Neural progenitor cell (in vitro differentiated cells): ENCODE measurements at regions not wholly inside any gene's neighbourhood (a gene's known extent, or its start where the extent isn't known, plus 50 kb on each side); places are given as distances from the start of the nearest gene placed in this dataset.

Experiments
- DNase-seq: peaks from one replicate; pipeline ENCODE4 v3.0.0-alpha.2; 2016; ENCODE audit warnings: low spot score
- H2AFZ ChIP-seq: fragments of 200-600 bp; sonication (generic); replicated peaks from 2 replicates; pipeline ENCODE4 v1.6.1; 2016; ENCODE audit warnings: antibody characterized with exemption
- H3F3A ChIP-seq: fragments of 200-600 bp; sonication (generic); 2 replicates; pipeline ENCODE4 v1.6.1; 2016; ENCODE audit warnings: antibody characterized with exemption, low read depth
- H3K27ac ChIP-seq: fragments of 200-600 bp; sonication (generic); 2 replicates; pipeline ENCODE4 v1.5.1; 2016; ENCODE audit warnings: mild to moderate bottlenecking
- H3K27me3 ChIP-seq: fragments of 200-600 bp; sonication (generic); 2 replicates; pipeline ENCODE4 v1.6.1; 2016; ENCODE audit warnings: mild to moderate bottlenecking, moderate library complexity
- H3K36me3 ChIP-seq: fragments of 200-600 bp; sonication (generic); 2 replicates; pipeline ENCODE4 v1.5.1; 2016
- H3K4me1 ChIP-seq: fragments of 200-600 bp; sonication (generic); 2 replicates; pipeline ENCODE4 v1.6.1; 2016; ENCODE audit warnings: mixed run types
- H3K4me2 ChIP-seq: fragments of 200-600 bp; sonication (generic); 2 replicates; pipeline ENCODE4 v1.6.1; 2016
- H3K4me3 ChIP-seq: fragments of 200-600 bp; sonication (generic); 2 replicates; pipeline ENCODE4 v1.5.1; 2016
- H3K79me2 ChIP-seq: fragments of 200-600 bp; sonication (generic); 2 replicates; pipeline ENCODE4 v1.6.1; 2016; ENCODE audit warnings: low read depth
- H3K9ac ChIP-seq: fragments of 200-600 bp; sonication (generic); 2 replicates; pipeline ENCODE4 v1.6.1; 2016
- H3K9me3 ChIP-seq: fragments of 200-600 bp; sonication (generic); 2 replicates; pipeline ENCODE4 v1.5.1; 2016; ENCODE audit warnings: low read depth
- H4K20me1 ChIP-seq: fragments of 200-600 bp; sonication (generic); 2 replicates; pipeline ENCODE4 v1.6.1; 2016; ENCODE audit warnings: low read depth
- H3K27ac Mint-ChIP-seq: 3 replicates; pipeline ENCODE4 v1.8.0; 2021; ENCODE audit warnings: mixed read lengths
- H3K27me3 Mint-ChIP-seq: 2 replicates; pipeline ENCODE4 v1.8.0; 2022; ENCODE audit warnings: low read depth, mild to moderate bottlenecking, inconsistent platforms, moderate library complexity, mixed read lengths; ENCODE audit not compliant: insufficient read depth
- H3K36me3 Mint-ChIP-seq: 3 replicates; pipeline ENCODE4 v1.8.0; 2021; ENCODE audit warnings: mixed read lengths
- H3K4me1 Mint-ChIP-seq: 3 replicates; pipeline ENCODE4 v1.8.0; 2021; ENCODE audit warnings: mixed read lengths
- H3K4me3 Mint-ChIP-seq: 3 replicates; pipeline ENCODE4 v1.8.0; 2021; ENCODE audit warnings: mild to moderate bottlenecking, moderate library complexity, mixed read lengths
- H3K9me3 Mint-ChIP-seq: 3 replicates; pipeline ENCODE4 v1.8.0; 2020; ENCODE audit warnings: mixed read lengths
- CTCF ChIP-seq: fragments of 200-600 bp; sonication (generic); IDR thresholded peaks from 2 replicates; pipeline ENCODE4 v1.5.1; 2017; ENCODE audit warnings: antibody characterized with exemption, mild to moderate bottlenecking
- EZH2 ChIP-seq: fragments of 200-600 bp; sonication (generic); IDR thresholded peaks from 2 replicates; pipeline ENCODE4 v1.6.1; 2017; ENCODE audit warnings: antibody characterized with exemption, mild to moderate bottlenecking, moderate library complexity
- EZH2phosphoT487 ChIP-seq: fragments of 200-600 bp; sonication (generic); IDR thresholded peaks from 2 replicates; pipeline ENCODE4 v1.6.1; 2017; ENCODE audit warnings: antibody characterized with exemption

GRCh38 chr6:147888374-147888773 lies 379.9 kb downstream of the SAMD5 start:
- no peaks in the 10 kb centered on the region for H3K36me3 Mint-ChIP-seq
- Histone ChIP-seq H3K4me2 (no peak overlapping the region), H4K20me1 (no peaks in the 10 kb centered on the region), H2AFZ (no peak overlapping the region), H3K9ac (no peak overlapping the region), H3K4me1 (no peaks in the 10 kb centered on the region), H3K36me3 (no peaks in the 10 kb centered on the region), H3K9me3 (no peaks in the 10 kb centered on the region), H3K79me2 (no peaks in the 10 kb centered on the region), H3K4me3 (no peak overlapping the region), H3K27me3 (no peaks in the 10 kb centered on the region), H3F3A (no peaks in the 10 kb centered on the region), H3K27ac (no peak overlapping the region)
- no peak overlapping the region for H3K4me3 Mint-ChIP-seq
- no peak for DNase-seq
- H3K9me3 Mint-ChIP-seq: peaks cover 14% of the 10 kb centered on the region
- no peak overlapping the region for H3K27ac Mint-ChIP-seq
- peaks cover 16% of the 10 kb centered on the region for H3K4me1 Mint-ChIP-seq
- H3K27me3 Mint-ChIP-seq: no peaks in the 10 kb centered on the region
- TF ChIP-seq CTCF (no peak), EZH2 (no peak), EZH2phosphoT487 (no peak)

- no peaks in the 10 kb centered on the region for H3K27me3 Mint-ChIP-seq
- no peak overlapping the region for H3K27ac Mint-ChIP-seq
- Histone ChIP-seq H2AFZ (peak overlapping the region; percentile 38), H3K27me3 (no peaks in the 10 kb centered on the region), H3K4me3 (no peak overlapping the region), H3K4me1 (no peaks in the 10 kb centered on the region), H3K4me2 (no peak overlapping the region), H3K9ac (no peak overlapping the region), H4K20me1 (no peaks in the 10 kb centered on the region), H3K79me2 (no peaks in the 10 kb centered on the region), H3K9me3 (no peaks in the 10 kb centered on the region), H3K36me3 (no peaks in the 10 kb centered on the region), H3K27ac (no peak overlapping the region), H3F3A (no peaks in the 10 kb centered on the region)
- no peak for TF ChIP-seq EZH2
- no peak for TF ChIP-seq CTCF
- TF ChIP-seq EZH2phosphoT487: no peak
- peaks cover 12% of the 10 kb centered on the region for H3K4me1 Mint-ChIP-seq
- peaks cover 14% of the 10 kb centered on the region for H3K9me3 Mint-ChIP-seq
- DNase-seq: no peak
- H3K4me3 Mint-ChIP-seq: no peak overlapping the region
- H3K36me3 Mint-ChIP-seq: no peaks in the 10 kb centered on the region
Observed at GRCh38 chr6:147891671-147892070, 383.2 kb downstream of the SAMD5 start.

GRCh38 chr6:147892476-147892875 lies 384.0 kb downstream of the SAMD5 start:
- H3K27me3 ChIP-seq: no peaks in the 10 kb centered on the region
- H3K27ac ChIP-seq: no peak overlapping the region
- DNase-seq: no peak
- peaks cover 11% of the 10 kb centered on the region for H3K9me3 Mint-ChIP-seq
- no peaks in the 10 kb centered on the region for H4K20me1 ChIP-seq
- no peaks in the 10 kb centered on the region for H3K9me3 ChIP-seq
- no peak overlapping the region for H3K4me2 ChIP-seq
- no peaks in the 10 kb centered on the region for H3K36me3 Mint-ChIP-seq
- H3K36me3 ChIP-seq: no peaks in the 10 kb centered on the region
- no peak overlapping the region for H2AFZ ChIP-seq
- no peak overlapping the region for H3K27ac Mint-ChIP-seq
- H3K79me2 ChIP-seq: no peaks in the 10 kb centered on the region
- no peaks in the 10 kb centered on the region for H3K27me3 Mint-ChIP-seq
- no peaks in the 10 kb centered on the region for H3F3A ChIP-seq
- no peak for TF ChIP-seq EZH2phosphoT487
- TF ChIP-seq EZH2: no peak
- no peak for TF ChIP-seq CTCF
- peaks cover 14% of the 10 kb centered on the region for H3K4me1 Mint-ChIP-seq
- no peak overlapping the region for H3K9ac ChIP-seq
- H3K4me3 ChIP-seq: no peak overlapping the region
- no peak overlapping the region for H3K4me3 Mint-ChIP-seq
- H3K4me1 ChIP-seq: no peaks in the 10 kb centered on the region

- Histone ChIP-seq H3K9ac (no peak overlapping the region), H2AFZ (no peak overlapping the region), H3K9me3 (no peaks in the 10 kb centered on the region), H3K4me2 (no peak overlapping the region), H3K79me2 (no peaks in the 10 kb centered on the region), H3K4me1 (no peaks in the 10 kb centered on the region), H4K20me1 (no peaks in the 10 kb centered on the region), H3K27ac (no peak overlapping the region), H3K36me3 (no peaks in the 10 kb centered on the region), H3K4me3 (no peak overlapping the region), H3K27me3 (no peaks in the 10 kb centered on the region), H3F3A (no peaks in the 10 kb centered on the region)
- H3K36me3 Mint-ChIP-seq: no peaks in the 10 kb centered on the region
- TF ChIP-seq EZH2phosphoT487: no peak
- no peak for TF ChIP-seq EZH2
- no peak for TF ChIP-seq CTCF
- no peak for DNase-seq
- H3K9me3 Mint-ChIP-seq: no peaks in the 10 kb centered on the region
- no peak overlapping the region for H3K27ac Mint-ChIP-seq
- H3K4me3 Mint-ChIP-seq: no peak overlapping the region
- H3K27me3 Mint-ChIP-seq: no peaks in the 10 kb centered on the region
- peaks cover 18% of the 10 kb centered on the region for H3K4me1 Mint-ChIP-seq
Observed at GRCh38 chr6:147895272-147895671, 386.8 kb downstream of the SAMD5 start.
